Adrenal gland (tissue), 9 donors: ENCODE measurements at regions not wholly inside any gene's neighbourhood (a gene's known extent, or its start where the extent isn't known, plus 50 kb on each side); places are given as distances from the start of the nearest gene placed in this dataset.

Experiments used
- DNase-seq, 7 donors: peaks; one replicate each; pipeline ENCODE4 v3.0.0-alpha.2; 2019 to 2020
- H3K27ac ChIP-seq, 5 donors: fragments of 200-600 bp; sonication (generic) in 4 of 5; 1 replicate in 3 of 5; 2 replicates in 2 of 5; pipeline versions ENCODE4 v1.5.1 to v1.8.0; 2016 to 2020; ENCODE audit warnings: mild to moderate bottlenecking in 1 of 5
- H3K27me3 ChIP-seq: fragments of 200-600 bp; 2 replicates; pipeline ENCODE4 v1.8.0; 2021
- H3K36me3 ChIP-seq, 2 donors: fragments of 200-600 bp; replicated peaks in 1 of 2; 1 replicate in 1 of 2; 2 replicates in 1 of 2; pipeline versions ENCODE4 v1.5.1 to v1.8.0; 2018 to 2022
- H3K4me1 ChIP-seq, 2 donors: fragments of 200-600 bp; replicated peaks in 1 of 2; 1 replicate in 1 of 2; 2 replicates in 1 of 2; pipeline versions ENCODE4 v1.5.1 to v1.8.0; 2018 to 2021
- H3K4me3 ChIP-seq, 4 donors: fragments of 200-600 bp; sonication (generic) in 3 of 4; one replicate each; pipeline ENCODE4 v1.5.1; 2016 to 2018
- H3K9me3 ChIP-seq, 3 donors: fragments of 200-600 bp; sonication (generic) in 1 of 3; replicated peaks in 1 of 3; 1 replicate in 2 of 3; 2 replicates in 1 of 3; pipeline versions ENCODE4 v1.5.1 to v1.8.0; 2016 to 2021
- CTCF ChIP-seq, 6 experiments: fragments of 450-650 bp in 4 of 6; fragments of 200-600 bp in 2 of 6; sonication (generic) in 1 of 6; IDR thresholded peaks; 1 replicate in 5 of 6; 2 replicates in 1 of 6; pipeline versions ENCODE4 v1.5.1 to v1.8.0; 2016 to 2021; ENCODE audit warnings: antibody characterized with exemption in 6 of 6, mild to moderate bottlenecking in 2 of 6, moderate library complexity in 1 of 6
- POLR2A ChIP-seq, 2 donors: fragments of 450-650 bp; IDR thresholded peaks; one replicate each; pipeline ENCODE4 v1.6.1; 2017; ENCODE audit warnings: antibody characterized with exemption in 2 of 2, mild to moderate bottlenecking in 2 of 2, moderate library complexity in 1 of 2
- WGBS, 4 donors: extraction: QIAGEN DNeasy Blood & Tissue Kit in 2 of 4; methylation state at CpG; one replicate each; pipeline versions ENCODE4 v1.1.5 to v1.1.7; 2013 to 2017; 5-methylcytosine and 5-hydroxymethylcytosine counted together
- intact Hi-C, 2 donors: fragments of 100-400 bp; cut with DNase I; formaldehyde crosslinking; loops; one replicate each; pipeline versions ENCODE4 v1.14.1 to v1.15.0; 2022 to 2023
- donor health status: healthy with polysubstance abuse.
- donor health status: Bipolar disorder and iron deficiency.
- donor health status: DM: yes; HTN: yes; CAD: no.
- donor health status: DM: no; HTN: no; CAD: no.
- donor health status: DM: no; HTN: no; CAD: no.

DNA sequence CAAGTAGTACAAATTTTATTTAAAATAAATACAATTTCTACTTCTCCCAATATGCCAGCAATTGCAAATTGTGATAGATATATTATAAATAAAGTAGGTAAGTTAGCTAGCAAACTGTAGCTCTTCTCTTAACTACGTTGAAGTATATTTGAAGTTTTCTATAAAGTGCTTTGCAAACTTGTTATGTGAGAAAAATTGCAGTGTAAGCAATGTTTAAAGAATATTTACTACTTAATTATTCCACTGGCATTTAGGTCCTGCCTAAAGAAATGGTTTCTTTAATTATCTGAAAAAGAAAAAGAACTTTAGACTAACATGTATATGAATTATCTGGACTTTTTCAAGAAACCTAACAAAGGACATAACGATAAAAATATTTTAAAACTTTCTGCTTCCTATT lies 1350.0 kb upstream of the CDH9 start:
- Histone ChIP-seq H3K4me3 (no peak overlapping the region), H3K27ac (no peak overlapping the region), H3K9me3 (peaks cover 0 to 6% (median 0%) of the 10 kb centered on the region in 3 donors), H3K27me3 (no peaks in the 10 kb centered on the region), H3K4me1 (no peaks in the 10 kb centered on the region), H3K36me3 (no peaks in the 10 kb centered on the region)
- intact Hi-C loops, result no loop called here
- DNase-seq, result no peak
- 70 to 84% (median 77%) methylated on average over 2 of the region's 2 CpGs for WGBS, 4 donors
- no peak for TF ChIP-seq CTCF (IDR thresholded peaks at IDR 0.05)
- no peak for TF ChIP-seq POLR2A (IDR thresholded peaks at IDR 0.05)

GRCh38 chr5:28386712-28387111 lies 1348.3 kb upstream of the CDH9 start:
- DNase-seq, result no peak
- Histone ChIP-seq H3K27me3 (no peaks in the 10 kb centered on the region), H3K4me3 (no peak overlapping the region), H3K4me1 (no peaks in the 10 kb centered on the region), H3K27ac (no peak overlapping the region), H3K9me3 (peaks cover 0 to 6% (median 0%) of the 10 kb centered on the region in 3 donors), H3K36me3 (no peaks in the 10 kb centered on the region)
- 64 to 75% (median 67%) methylated on average over 2 of the region's 2 CpGs for WGBS, 4 donors
- intact Hi-C loops, result no loop called here
- TF ChIP-seq POLR2A (IDR thresholded peaks at IDR 0.05) (no peak), CTCF (IDR thresholded peaks at IDR 0.05) (no peak)

- Histone ChIP-seq H3K36me3 (no peaks in the 10 kb centered on the region), H3K27ac (no peak overlapping the region), H3K4me1 (no peaks in the 10 kb centered on the region), H3K9me3 (peaks cover 0 to 5% (median 0%) of the 10 kb centered on the region in 3 donors), H3K4me3 (no peak overlapping the region), H3K27me3 (no peaks in the 10 kb centered on the region)
- TF ChIP-seq POLR2A (IDR thresholded peaks at IDR 0.05) (no peak), CTCF (IDR thresholded peaks at IDR 0.05) (no peak)
- WGBS, 4 donors, result 87 to 95% (median 92%) methylated on average over 2 of the region's 2 CpGs
- intact Hi-C loops, result no loop called here
- DNase-seq, result no peak
Measured at GRCh38 chr5:28380167-28380566, 1341.8 kb upstream of the CDH9 start.

- no peak overlapping the region for H3K27ac ChIP-seq
- no peaks in the 10 kb centered on the region for H3K9me3 ChIP-seq
- TF ChIP-seq POLR2A (IDR thresholded peaks at IDR 0.05) (no peak), CTCF (IDR thresholded peaks at IDR 0.05) (no peak)
- 87 to 98% (median 90%) methylated on average over 3 of the region's 3 CpGs for WGBS, 4 donors
- H3K27me3 ChIP-seq, result no peaks in the 10 kb centered on the region
- no peaks in the 10 kb centered on the region for H3K36me3 ChIP-seq
- DNase-seq, result no peak
- intact Hi-C loops, result no loop called here
- H3K4me3 ChIP-seq, result no peak overlapping the region
- no peaks in the 10 kb centered on the region for H3K4me1 ChIP-seq
Measured at GRCh38 chr5:28374492-28374967, 1336.1 kb upstream of the CDH9 start.
